Mesenchymal stem cell (in vitro differentiated cells and primary cell): ENCODE measurements at regions not wholly inside any gene's neighbourhood (a gene's known extent, or its start where the extent isn't known, plus 50 kb on each side); places are given as distances from the start of the nearest gene placed in this dataset.

Source experiments
- DNase-seq: peaks from one replicate; pipeline ENCODE4 v3.0.0-alpha.2; 2013
- H2AFZ ChIP-seq: one replicate; pipeline ENCODE4 v1.6.1; 2013; ENCODE audit warnings: low read depth, mild to moderate bottlenecking, control low read depth, inconsistent platforms, low read length, moderate library complexity
- H2AK5ac ChIP-seq: 2 replicates; pipeline ENCODE4 v1.6.1; 2013; ENCODE audit warnings: low read length, moderate library complexity, mild to moderate bottlenecking, inconsistent platforms; ENCODE audit not compliant: severe bottlenecking
- H2BK120ac ChIP-seq: one replicate; pipeline ENCODE4 v1.6.1; 2013; ENCODE audit warnings: low read depth, mild to moderate bottlenecking, inconsistent platforms, low read length, moderate library complexity
- H2BK12ac ChIP-seq, 2 experiments: one replicate each; pipeline ENCODE4 v1.6.1; 2013; ENCODE audit warnings: inconsistent platforms in 2 of 2, low read length in 2 of 2, mild to moderate bottlenecking in 2 of 2, moderate library complexity in 2 of 2, control low read depth in 1 of 2
- H2BK15ac ChIP-seq: one replicate; pipeline ENCODE4 v1.6.1; 2013; ENCODE audit warnings: mild to moderate bottlenecking, low read depth, inconsistent platforms; ENCODE audit not compliant: poor library complexity, severe bottlenecking
- H2BK5ac ChIP-seq: 2 replicates; pipeline ENCODE4 v1.6.1; 2013; ENCODE audit warnings: low read depth, mild to moderate bottlenecking, low read length, control low read depth, inconsistent platforms; ENCODE audit not compliant: poor library complexity, severe bottlenecking
- H3K14ac ChIP-seq, 2 experiments: one replicate each; pipeline ENCODE4 v1.6.1; 2013; ENCODE audit warnings: inconsistent platforms in 2 of 2, low read length in 2 of 2, control low read depth in 1 of 2, mild to moderate bottlenecking in 1 of 2, moderate library complexity in 1 of 2
- H3K18ac ChIP-seq, 2 experiments: one replicate each; pipeline ENCODE4 v1.6.1; 2013; ENCODE audit warnings: inconsistent platforms in 2 of 2, low read length in 2 of 2, control low read depth in 1 of 2, low read depth in 1 of 2, mild to moderate bottlenecking in 1 of 2
- H3K23ac ChIP-seq, 2 experiments: one replicate each; pipeline ENCODE4 v1.6.1; 2013; ENCODE audit warnings: inconsistent platforms in 2 of 2, low read length in 2 of 2, mild to moderate bottlenecking in 2 of 2, moderate library complexity in 2 of 2, control low read depth in 1 of 2
- H3K27ac ChIP-seq: 2 replicates; pipeline ENCODE4 v1.5.1; 2013; ENCODE audit warnings: mild to moderate bottlenecking, moderate library complexity, low read length, control low read depth, inconsistent platforms; ENCODE audit not compliant: poor library complexity, severe bottlenecking
- H3K27me3 ChIP-seq, 2 experiments: 2 replicates each; pipeline versions ENCODE4 v1.6.1 to v1.7.0; 2013; ENCODE audit warnings: low read length in 2 of 2, mild to moderate bottlenecking in 2 of 2, moderate library complexity in 2 of 2, control low read depth in 1 of 2, inconsistent platforms in 1 of 2; ENCODE audit not compliant: control insufficient read depth in 1 of 2, insufficient read depth in 1 of 2
- H3K36me3 ChIP-seq, 2 experiments: 2 replicates each; pipeline versions ENCODE4 v1.6.1 to v1.7.0; 2013; ENCODE audit warnings: low read length in 2 of 2, control low read depth in 1 of 2, inconsistent platforms in 1 of 2, low read depth in 1 of 2, mild to moderate bottlenecking in 1 of 2; ENCODE audit not compliant: insufficient read depth in 2 of 2, control insufficient read depth in 1 of 2
- H3K4ac ChIP-seq, 2 experiments: one replicate each; pipeline ENCODE4 v1.6.1; 2013; ENCODE audit warnings: inconsistent platforms in 2 of 2, low read length in 2 of 2, mild to moderate bottlenecking in 2 of 2, moderate library complexity in 2 of 2, control low read depth in 1 of 2, low read depth in 1 of 2
- H3K4me1 ChIP-seq: 2 replicates; pipeline ENCODE4 v1.6.1; 2013; ENCODE audit warnings: low read depth, low read length, control low read depth; ENCODE audit not compliant: control insufficient read depth, insufficient read depth
- H3K4me2 ChIP-seq: 2 replicates; pipeline ENCODE4 v1.6.1; 2013; ENCODE audit warnings: low read length, mild to moderate bottlenecking, inconsistent platforms; ENCODE audit not compliant: poor library complexity, severe bottlenecking
- H3K4me3 ChIP-seq, 2 experiments: 2 replicates each; pipeline versions ENCODE4 v1.5.1 to v1.7.0; 2013; ENCODE audit warnings: low read length in 2 of 2, mild to moderate bottlenecking in 2 of 2, control low read depth in 1 of 2, low read depth in 1 of 2; ENCODE audit not compliant: insufficient read depth in 1 of 2
- H3K79me1 ChIP-seq: replicated peaks from 2 replicates; pipeline ENCODE4 v1.6.1; 2013; ENCODE audit warnings: mild to moderate bottlenecking, control low read depth, low read length, inconsistent platforms; ENCODE audit not compliant: poor library complexity, severe bottlenecking
- H3K9ac ChIP-seq: 2 replicates; pipeline ENCODE4 v1.7.0; 2013; ENCODE audit warnings: mild to moderate bottlenecking, low read length, moderate library complexity
- H3K9me3 ChIP-seq: 2 replicates; pipeline ENCODE4 v1.7.0; 2013; ENCODE audit warnings: mild to moderate bottlenecking, low read length; ENCODE audit not compliant: control insufficient read depth
- H4K8ac ChIP-seq: one replicate; pipeline ENCODE4 v1.6.1; 2013; ENCODE audit warnings: inconsistent platforms, mild to moderate bottlenecking, low read length, moderate library complexity
- H4K91ac ChIP-seq: one replicate; pipeline ENCODE4 v1.6.1; 2013; ENCODE audit warnings: mild to moderate bottlenecking, low read length, inconsistent platforms
- WGBS: methylation state at CpG from one replicate; pipeline ENCODE4 v1.1.7; 2013; ENCODE audit warnings: mixed read lengths; 5-methylcytosine and 5-hydroxymethylcytosine counted together

GRCh38 chr7:96824686-96825085 lies 115.0 kb upstream of the SEM1 start:
- no peak for DNase-seq
- no peak overlapping the region for H2AK5ac ChIP-seq
- no peak overlapping the region for H2BK12ac ChIP-seq
- no peaks in the 10 kb centered on the region for H3K27me3 ChIP-seq
- H3K18ac ChIP-seq = no peak overlapping the region
- H2BK120ac ChIP-seq = no peak overlapping the region
- H3K4me3 ChIP-seq = no peak overlapping the region
- H3K4me2 ChIP-seq = no peak overlapping the region
- no peaks in the 10 kb centered on the region for H3K79me1 ChIP-seq
- H3K9ac ChIP-seq = no peak overlapping the region
- no peak overlapping the region for H3K27ac ChIP-seq
- H3K23ac ChIP-seq = no peak overlapping the region
- H2AFZ ChIP-seq = no peak overlapping the region
- H3K4me1 ChIP-seq = no peaks in the 10 kb centered on the region
- H4K8ac ChIP-seq = no peak overlapping the region
- no peak overlapping the region for H4K91ac ChIP-seq
- WGBS = 58% methylated on average over 1 of the region's 1 CpG
- H3K14ac ChIP-seq = no peak overlapping the region
- no peak overlapping the region for H2BK5ac ChIP-seq
- no peaks in the 10 kb centered on the region for H3K9me3 ChIP-seq
- no peaks in the 10 kb centered on the region for H3K36me3 ChIP-seq
- H2BK15ac ChIP-seq = no peak overlapping the region
- no peak overlapping the region for H3K4ac ChIP-seq

- H4K91ac ChIP-seq = no peak overlapping the region
- H2BK120ac ChIP-seq = no peak overlapping the region
- H3K9me3 ChIP-seq = no peaks in the 10 kb centered on the region
- no peak overlapping the region for H3K18ac ChIP-seq
- H3K27me3 ChIP-seq = no peaks in the 10 kb centered on the region
- H2BK12ac ChIP-seq = no peak overlapping the region
- H2BK5ac ChIP-seq = no peak overlapping the region
- H3K4me2 ChIP-seq = no peak overlapping the region
- H3K9ac ChIP-seq = no peak overlapping the region
- no peak overlapping the region for H4K8ac ChIP-seq
- H3K14ac ChIP-seq = no peak overlapping the region
- H2BK15ac ChIP-seq = no peak overlapping the region
- H3K23ac ChIP-seq = no peak overlapping the region
- H3K27ac ChIP-seq = no peak overlapping the region
- H3K36me3 ChIP-seq = no peaks in the 10 kb centered on the region
- 57% methylated on average over 1 of the region's 2 CpGs for WGBS
- no peaks in the 10 kb centered on the region for H3K79me1 ChIP-seq
- H2AK5ac ChIP-seq = no peak overlapping the region
- H3K4me3 ChIP-seq = no peak overlapping the region
- DNase-seq = no peak
- H3K4me1 ChIP-seq = no peaks in the 10 kb centered on the region
- H3K4ac ChIP-seq = no peak overlapping the region
- no peak overlapping the region for H2AFZ ChIP-seq
Measured at GRCh38 chr7:96825285-96825684, 115.6 kb upstream of the SEM1 start.

GRCh38 chr7:96826089-96826488 lies 116.4 kb upstream of the SEM1 start:
- no peak overlapping the region for H3K4me2 ChIP-seq
- H2AFZ ChIP-seq = no peak overlapping the region
- no peak overlapping the region for H2BK15ac ChIP-seq
- no peak overlapping the region for H3K27ac ChIP-seq
- no peak overlapping the region for H4K8ac ChIP-seq
- H2BK5ac ChIP-seq = no peak overlapping the region
- no peak overlapping the region for H3K4ac ChIP-seq
- no peak overlapping the region for H3K18ac ChIP-seq
- no peak overlapping the region for H3K14ac ChIP-seq
- no peak overlapping the region for H4K91ac ChIP-seq
- no peaks in the 10 kb centered on the region for H3K79me1 ChIP-seq
- no peak overlapping the region for H2AK5ac ChIP-seq
- H3K9me3 ChIP-seq = no peaks in the 10 kb centered on the region
- 43% methylated on average over 1 of the region's 1 CpG for WGBS
- H3K27me3 ChIP-seq = no peaks in the 10 kb centered on the region
- DNase-seq = no peak
- no peak overlapping the region for H2BK120ac ChIP-seq
- H3K36me3 ChIP-seq = no peaks in the 10 kb centered on the region
- H3K4me3 ChIP-seq = no peak overlapping the region
- H3K4me1 ChIP-seq = no peaks in the 10 kb centered on the region
- H3K23ac ChIP-seq = no peak overlapping the region
- H2BK12ac ChIP-seq = no peak overlapping the region
- H3K9ac ChIP-seq = no peak overlapping the region

GRCh38 chr7:96827701-96828100 lies 118.1 kb upstream of the SEM1 start:
- no peaks in the 10 kb centered on the region for H3K79me1 ChIP-seq
- 65% methylated on average over 2 of the region's 6 CpGs for WGBS
- no peak overlapping the region for H2BK120ac ChIP-seq
- no peak overlapping the region for H3K27ac ChIP-seq
- no peaks in the 10 kb centered on the region for H3K9me3 ChIP-seq
- H4K8ac ChIP-seq = no peak overlapping the region
- no peaks in the 10 kb centered on the region for H3K27me3 ChIP-seq
- no peak overlapping the region for H3K4me3 ChIP-seq
- no peak overlapping the region for H3K14ac ChIP-seq
- no peak overlapping the region for H3K4ac ChIP-seq
- H3K36me3 ChIP-seq = no peaks in the 10 kb centered on the region
- no peak overlapping the region for H3K9ac ChIP-seq
- no peak overlapping the region for H2AK5ac ChIP-seq
- H3K4me1 ChIP-seq = no peaks in the 10 kb centered on the region
- no peak overlapping the region for H3K18ac ChIP-seq
- no peak overlapping the region for H2BK12ac ChIP-seq
- no peak overlapping the region for H3K23ac ChIP-seq
- no peak overlapping the region for H3K4me2 ChIP-seq
- no peak overlapping the region for H2BK5ac ChIP-seq
- H2AFZ ChIP-seq = no peak overlapping the region
- no peak overlapping the region for H4K91ac ChIP-seq
- no peak overlapping the region for H2BK15ac ChIP-seq
- DNase-seq = no peak
